ENCODE measurements at regions not wholly inside any gene's neighbourhood (a gene's known extent, or its start where the extent isn't known, plus 50 kb on each side); places are given as distances from the start of the nearest gene placed in this dataset.

DNA sequence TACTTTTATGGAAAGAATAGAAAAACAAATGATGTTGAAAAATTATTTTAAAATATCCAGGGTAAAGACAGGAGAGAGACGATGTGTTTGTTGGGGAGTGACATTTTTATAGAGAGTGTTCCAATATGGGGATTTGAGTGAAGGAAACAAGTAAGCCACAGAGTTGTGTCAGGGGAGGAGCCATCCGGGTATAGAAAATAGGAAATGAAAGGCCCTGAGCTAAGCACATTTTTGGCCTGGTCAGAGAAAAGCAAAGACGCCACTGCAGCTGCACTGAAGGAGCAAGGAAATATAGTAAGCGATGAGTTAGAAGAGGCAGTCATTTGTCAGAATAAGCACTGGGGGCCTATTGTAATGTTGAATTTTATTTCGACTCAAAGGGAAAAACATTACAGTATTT lies 107.3 kb upstream of the ADGRL4 start:
- TF ChIP-seq, protein P1, sequence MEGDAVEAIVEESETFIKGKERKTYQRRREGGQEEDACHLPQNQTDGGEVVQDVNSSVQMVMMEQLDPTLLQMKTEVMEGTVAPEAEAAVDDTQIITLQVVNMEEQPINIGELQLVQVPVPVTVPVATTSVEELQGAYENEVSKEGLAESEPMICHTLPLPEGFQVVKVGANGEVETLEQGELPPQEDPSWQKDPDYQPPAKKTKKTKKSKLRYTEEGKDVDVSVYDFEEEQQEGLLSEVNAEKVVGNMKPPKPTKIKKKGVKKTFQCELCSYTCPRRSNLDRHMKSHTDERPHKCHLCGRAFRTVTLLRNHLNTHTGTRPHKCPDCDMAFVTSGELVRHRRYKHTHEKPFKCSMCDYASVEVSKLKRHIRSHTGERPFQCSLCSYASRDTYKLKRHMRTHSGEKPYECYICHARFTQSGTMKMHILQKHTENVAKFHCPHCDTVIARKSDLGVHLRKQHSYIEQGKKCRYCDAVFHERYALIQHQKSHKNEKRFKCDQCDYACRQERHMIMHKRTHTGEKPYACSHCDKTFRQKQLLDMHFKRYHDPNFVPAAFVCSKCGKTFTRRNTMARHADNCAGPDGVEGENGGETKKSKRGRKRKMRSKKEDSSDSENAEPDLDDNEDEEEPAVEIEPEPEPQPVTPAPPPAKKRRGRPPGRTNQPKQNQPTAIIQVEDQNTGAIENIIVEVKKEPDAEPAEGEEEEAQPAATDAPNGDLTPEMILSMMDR (IDR thresholded peaks at IDR 0.05; ENCODE audit: borderline replicate concordance, insufficient read depth, low read depth, low read length) = no peak
- no peak overlapping the region for H3K4me3 ChIP-seq (ENCODE audit: low read depth, low read length)

DNA sequence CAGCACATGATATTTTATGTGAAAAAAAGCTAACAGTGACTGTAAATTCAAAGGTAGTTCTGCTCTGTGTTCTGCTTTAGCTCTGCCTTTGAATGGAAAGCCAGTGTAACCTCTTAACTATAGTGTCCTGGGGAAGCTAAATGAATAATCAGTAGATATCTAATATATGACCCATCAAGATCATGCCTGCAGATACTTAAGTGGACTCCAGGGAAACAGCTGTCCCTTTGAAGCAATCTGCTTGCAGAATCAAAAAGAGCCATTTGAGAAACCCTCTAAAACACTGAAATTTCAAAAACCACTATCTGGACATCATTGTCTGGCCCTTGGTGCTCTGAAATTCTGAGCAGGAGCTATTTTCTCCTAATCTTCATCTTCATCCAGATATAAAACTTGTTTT lies 104.2 kb upstream of the ADGRL4 start:
- no peak overlapping the region for H3K4me3 ChIP-seq (ENCODE audit: low read depth, low read length)
- TF ChIP-seq, protein P1 (IDR thresholded peaks at IDR 0.05; ENCODE audit: borderline replicate concordance, insufficient read depth, low read depth, low read length) = no peak

DNA sequence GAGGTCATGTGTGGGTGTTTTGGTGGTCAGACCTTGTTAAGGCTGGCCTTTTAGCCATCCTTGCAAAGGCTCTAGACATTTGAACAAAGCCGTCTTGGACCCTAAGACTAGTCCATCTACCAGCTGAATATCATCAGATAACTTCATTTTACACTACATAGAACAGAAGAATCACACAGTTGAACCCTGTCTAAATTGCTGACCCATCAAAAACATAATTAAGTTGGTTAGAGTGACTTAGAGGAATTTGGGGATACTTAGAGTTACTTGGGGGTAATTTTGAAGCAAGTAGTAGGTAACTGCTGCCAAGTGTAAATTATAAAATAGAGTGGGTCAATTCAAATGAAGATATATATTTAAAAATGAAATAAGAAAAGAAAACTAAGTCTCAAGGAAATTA lies 102.9 kb upstream of the ADGRL4 start:
- H3K4me3 ChIP-seq (ENCODE audit: low read depth, low read length) = no peak overlapping the region
- TF ChIP-seq, protein P1 (IDR thresholded peaks at IDR 0.05; ENCODE audit: borderline replicate concordance, insufficient read depth, low read depth, low read length) = no peak

DNA sequence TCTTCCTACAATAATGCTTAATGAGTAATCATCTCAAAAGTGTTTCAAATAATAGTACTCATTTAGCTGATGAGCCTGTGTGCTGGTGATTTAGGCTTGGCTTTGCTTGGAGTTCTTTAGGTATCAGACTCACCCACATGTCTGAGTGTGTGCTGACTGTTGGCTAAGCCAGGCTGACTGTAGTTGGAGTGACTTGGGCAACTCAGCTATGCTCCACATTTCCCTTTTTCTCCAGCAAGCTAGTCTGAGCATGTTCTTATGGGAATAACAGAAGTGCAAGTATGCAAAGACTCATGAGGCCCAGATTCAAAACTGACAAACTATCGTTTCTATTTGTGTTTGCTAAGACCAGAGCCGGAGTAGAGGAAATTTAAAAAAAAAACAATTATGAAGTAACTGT lies 99.0 kb upstream of the ADGRL4 start:
- TF ChIP-seq, protein P1 (IDR thresholded peaks at IDR 0.05; ENCODE audit: borderline replicate concordance, insufficient read depth, low read depth, low read length) = no peak
- H3K4me3 ChIP-seq (ENCODE audit: low read depth, low read length) = no peak overlapping the region

DNA sequence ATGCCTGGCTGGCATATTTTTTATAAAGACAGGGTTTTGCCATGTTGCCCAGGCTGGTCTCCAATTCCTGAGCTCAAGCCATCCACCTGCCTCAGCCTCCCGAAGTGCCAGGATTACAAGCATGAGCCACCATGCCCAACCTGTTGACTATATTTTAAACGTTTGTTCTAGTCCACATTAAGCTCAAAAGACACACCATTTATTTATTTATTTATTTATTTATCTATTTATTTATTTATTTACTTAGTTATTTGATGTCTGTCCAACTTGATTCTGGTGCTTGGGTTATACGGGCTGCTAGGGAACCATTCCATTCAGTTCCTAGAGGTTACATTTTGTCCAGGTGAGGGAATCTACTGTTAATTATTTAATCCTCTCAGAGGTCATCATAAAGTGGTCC lies 98.1 kb upstream of the ADGRL4 start:
- no peak overlapping the region for H3K4me3 ChIP-seq (ENCODE audit: low read depth, low read length)
- TF ChIP-seq, protein P1 (IDR thresholded peaks at IDR 0.05; ENCODE audit: borderline replicate concordance, insufficient read depth, low read depth, low read length) = no peak

DNA sequence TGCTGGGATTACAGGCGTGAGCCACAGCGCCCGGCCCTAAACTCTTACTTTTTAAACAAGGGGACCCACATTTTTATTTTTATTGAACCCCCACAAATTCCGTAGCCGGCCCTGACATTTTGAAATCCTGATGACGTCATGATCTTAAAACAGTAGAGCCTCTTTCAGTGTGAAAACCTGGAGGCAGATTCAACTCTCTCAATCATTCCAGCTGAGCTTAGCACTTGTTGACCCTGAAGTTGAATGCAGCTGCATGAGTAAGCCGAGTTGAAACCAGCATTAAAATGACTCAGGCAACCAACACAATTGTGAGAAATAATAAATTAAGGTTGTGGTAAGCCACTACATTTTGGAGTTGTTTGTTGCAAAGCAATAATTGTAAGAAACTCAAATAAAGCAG lies 93.9 kb upstream of the ADGRL4 start:
- H3K4me3 ChIP-seq (ENCODE audit: low read depth, low read length) = no peak overlapping the region
- TF ChIP-seq, protein P1 (IDR thresholded peaks at IDR 0.05; ENCODE audit: borderline replicate concordance, insufficient read depth, low read depth, low read length) = no peak

DNA sequence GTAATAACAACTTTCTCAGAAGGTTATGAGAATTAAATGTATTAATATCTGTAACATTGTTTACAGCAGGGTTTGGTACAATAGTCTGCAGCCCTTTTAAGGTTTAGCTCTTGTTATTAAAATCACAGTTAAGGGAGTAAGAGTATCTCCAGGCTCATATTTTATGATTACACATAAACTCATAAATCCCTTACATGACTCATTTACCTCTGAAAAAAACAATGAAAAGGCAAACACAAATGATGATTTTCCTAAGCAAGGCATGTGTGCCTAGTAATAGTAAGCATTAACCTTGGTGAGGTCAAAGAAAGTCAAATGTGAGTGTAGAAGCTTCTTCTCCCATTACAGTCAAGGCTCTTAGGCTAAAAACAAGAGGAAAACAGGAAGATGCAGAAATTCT lies 84.5 kb upstream of the ADGRL4 start:
- TF ChIP-seq, protein P1 (IDR thresholded peaks at IDR 0.05; ENCODE audit: borderline replicate concordance, insufficient read depth, low read depth, low read length) = no peak
- H3K4me3 ChIP-seq (ENCODE audit: low read depth, low read length) = no peak overlapping the region

All from GM12875 (cell line).